K562 (cell line): ENCODE measurements at regions not wholly inside any gene's neighbourhood (a gene's known extent, or its start where the extent isn't known, plus 50 kb on each side); places are given as distances from the start of the nearest gene placed in this dataset.

Experiments used
- ATAC-seq: fragments of 200-7000 bp; cut with Tn5 transposase; 3 replicates; pipeline ENCODE4 v1.9.1; 2020; ENCODE audit warnings: moderate library complexity
- BruUV-seq: library from RNA; stranded (reverse); fragments of 400-500 nt; replicated peaks from 2 replicates; lab custom pipeline; 2021; lab: Mats Ljungman, UMichigan
- CTCF ChIA-PET: fragments of 300-600 bp; formaldehyde crosslinking; extraction: SDS; loops from one replicate; lab custom pipeline; 2021; ENCODE audit warnings: low intra/inter-chr PET ratio; lab: Yijun Ruan, JAX
- POLR2A ChIA-PET: fragments of 300-600, 350-650 bp; sonication (Branson Sonifier 250); formaldehyde crosslinking; extraction: SDS; loops from one replicate; lab custom pipeline; 2021; ENCODE audit warnings: antibody characterized with exemption, inconsistent platforms; lab: Yijun Ruan, JAX
- DNase-seq, 4 experiments: peaks; one replicate each; pipeline versions ENCODE4 v3.0.0 to v3.0.0-alpha.2; 2011 to 2018; ENCODE audit warnings: low spot score in 3 of 4, mixed read lengths in 3 of 4; ENCODE audit errors: extremely low read depth in 1 of 4
- FAIRE-seq: peaks from 2 replicates; lab custom pipeline; 2011; peaks lifted over from hg19 to GRCh38; lab: Jason Lieb, UNC
- H2AFZ ChIP-seq: 2 replicates; pipeline ENCODE4 v1.6.0; 2011; ENCODE audit warnings: low read depth, low read length, control low read depth, inconsistent platforms
- H3K27ac ChIP-seq: fragments of 200-600 bp; 3 replicates; pipeline ENCODE4 v1.8.0; 2011; ENCODE audit warnings: low read depth, mild to moderate bottlenecking, control low read depth, inconsistent platforms, low read length, moderate library complexity, mixed read lengths; ENCODE audit errors: extremely low read depth
- H3K27me3 ChIP-seq, 2 experiments: fragments of 300-600 bp in 1 of 2; 2 replicates in 1 of 2; 3 replicates in 1 of 2; pipeline versions ENCODE4 v1.6.0 to v1.8.0; 2011; ENCODE audit warnings: inconsistent platforms in 2 of 2, low read length in 2 of 2, mild to moderate bottlenecking in 1 of 2, mixed read lengths in 1 of 2, moderate library complexity in 1 of 2; ENCODE audit not compliant: control insufficient read depth in 2 of 2, insufficient read depth in 2 of 2
- H3K36me3 ChIP-seq: fragments of 300-600 bp; 3 replicates; pipeline ENCODE4 v1.8.0; 2011; ENCODE audit warnings: mild to moderate bottlenecking, low read length, inconsistent platforms; ENCODE audit not compliant: control insufficient read depth, insufficient read depth
- H3K4me1 ChIP-seq, 2 experiments: fragments of 200-600 bp in 1 of 2; replicated peaks in 1 of 2; 2 replicates in 1 of 2; 3 replicates in 1 of 2; pipeline versions ENCODE4 v1.5.1 to v1.8.0; 2011; ENCODE audit warnings: inconsistent platforms in 2 of 2, low read length in 2 of 2, mild to moderate bottlenecking in 1 of 2, mixed read lengths in 1 of 2, moderate library complexity in 1 of 2; ENCODE audit not compliant: control insufficient read depth in 2 of 2, insufficient read depth in 2 of 2
- H3K4me2 ChIP-seq: 2 replicates; pipeline ENCODE4 v1.6.1; 2011; ENCODE audit warnings: low read length, control low read depth, inconsistent platforms, mixed read lengths; ENCODE audit not compliant: insufficient read depth
- H3K4me3 ChIP-seq: fragments of 200-600 bp; sonication (generic), shearing (Covaris generic); 2 replicates; pipeline ENCODE4 v1.5.1; 2016; ENCODE audit warnings: control low read depth, inconsistent platforms
- H3K79me2 ChIP-seq: fragments of 200-600 bp; 3 replicates; pipeline ENCODE4 v1.8.0; 2011; ENCODE audit warnings: low read length, inconsistent platforms; ENCODE audit not compliant: control insufficient read depth, insufficient read depth
- H3K9ac ChIP-seq, 2 experiments: 2 replicates each; pipeline versions ENCODE4 v1.6.0 to v1.6.1; 2011; ENCODE audit warnings: low read depth in 2 of 2, low read length in 2 of 2, control low read depth in 1 of 2, inconsistent platforms in 1 of 2, mild to moderate bottlenecking in 1 of 2, mixed read lengths in 1 of 2; ENCODE audit not compliant: insufficient read depth in 1 of 2
- H3K9me1 ChIP-seq: one replicate; pipeline ENCODE4 v1.6.0; 2011; ENCODE audit warnings: inconsistent platforms, mild to moderate bottlenecking, low read length, moderate library complexity; ENCODE audit not compliant: control insufficient read depth, insufficient read depth
- H3K9me3 ChIP-seq: replicated peaks from 2 replicates; pipeline ENCODE4 v1.5.1; 2011; ENCODE audit warnings: low read depth, low read length, inconsistent platforms; ENCODE audit not compliant: control insufficient read depth, insufficient read depth
- H4K20me1 ChIP-seq: replicated peaks from 2 replicates; pipeline ENCODE4 v1.6.1; 2011; ENCODE audit warnings: low read length, inconsistent platforms, mixed read lengths; ENCODE audit not compliant: control insufficient read depth, insufficient read depth
- CBFB ChIP-seq: sonication (generic); formaldehyde crosslinking; IDR thresholded peaks from 2 replicates; pipeline ENCODE4 v1.4.0; 2020; ENCODE audit warnings: mild to moderate bottlenecking, missing genetic modification reagents
- CBX1 ChIP-seq: sonication (generic); IDR thresholded peaks from 2 replicates; pipeline ENCODE4 v1.6.1; 2016; ENCODE audit warnings: antibody characterized with exemption, low read depth, mild to moderate bottlenecking
- CCNT2 ChIP-seq: IDR thresholded peaks from 2 replicates; pipeline ENCODE4 v1.6.1; 2011; ENCODE audit warnings: borderline replicate concordance, low read depth, mild to moderate bottlenecking, moderate library complexity, mixed read lengths, low read length; ENCODE audit not compliant: insufficient read length; ENCODE audit errors: extremely low read depth
- CXXC5 ChIP-seq: fragments of 250-450 bp; sonication (Bioruptor Pico); IDR thresholded peaks from 2 replicates; pipeline ENCODE4 v1.8.0; 2022; ENCODE audit warnings: inconsistent platforms, mild to moderate bottlenecking, moderate library complexity
- L3MBTL2 ChIP-seq: fragments of 450-650 bp; IDR thresholded peaks from 2 replicates; pipeline ENCODE4 v1.6.1; 2016; ENCODE audit warnings: mild to moderate bottlenecking, moderate library complexity
- MAX ChIP-seq: sonication (generic); formaldehyde crosslinking; IDR thresholded peaks from 2 replicates; pipeline ENCODE4 v1.9.0; 2022; ENCODE audit warnings: mild to moderate bottlenecking, missing genetic modification reagents
- MBD2 ChIP-seq: sonication (generic); IDR thresholded peaks from 2 replicates; pipeline ENCODE4 v1.6.1; 2016; ENCODE audit warnings: low read depth, borderline replicate concordance
- MIER1 ChIP-seq: fragments of 450-650 bp; IDR thresholded peaks from 2 replicates; pipeline ENCODE4 v1.6.1; 2016; ENCODE audit warnings: antibody characterized with exemption, mild to moderate bottlenecking, low read depth
- MTF1 ChIP-seq: fragments of 250-450 bp; sonication (Bioruptor Pico); IDR thresholded peaks from 2 replicates; pipeline ENCODE4 v1.9.0; 2021; ENCODE audit warnings: moderate library complexity, mild to moderate bottlenecking, inconsistent platforms, borderline replicate concordance
- NCOR1 ChIP-seq: fragments of 450-650 bp; IDR thresholded peaks from 2 replicates; pipeline ENCODE4 v1.6.1; 2016; ENCODE audit warnings: mild to moderate bottlenecking, moderate library complexity
- NFRKB ChIP-seq: fragments of 450-650 bp; IDR thresholded peaks from 2 replicates; pipeline ENCODE4 v1.6.1; 2016; ENCODE audit warnings: low read depth
- NFYB ChIP-seq: IDR thresholded peaks from 2 replicates; pipeline ENCODE4 v1.6.1; 2011; ENCODE audit warnings: mild to moderate bottlenecking, moderate library complexity; ENCODE audit not compliant: insufficient read length; ENCODE audit errors: extremely low read depth
- POLR2AphosphoS5 ChIP-seq: IDR thresholded peaks from 2 replicates; pipeline ENCODE4 v1.6.1; 2011; ENCODE audit warnings: mild to moderate bottlenecking, low read depth, low read length, moderate library complexity; ENCODE audit not compliant: control insufficient read depth, insufficient read depth
- POLR2B ChIP-seq: fragments of 450-650 bp; IDR thresholded peaks from 2 replicates; pipeline ENCODE4 v1.6.1; 2018; ENCODE audit warnings: low read depth; ENCODE audit not compliant: partially characterized antibody
- RB1 ChIP-seq: fragments of 450-650 bp; IDR thresholded peaks from 2 replicates; pipeline ENCODE4 v1.6.1; 2017; ENCODE audit warnings: low read depth, mild to moderate bottlenecking
- SLC30A9 ChIP-seq: fragments of 250-450 bp; sonication (Bioruptor Pico); IDR thresholded peaks from 2 replicates; pipeline ENCODE4 v1.8.0; 2022; ENCODE audit warnings: mild to moderate bottlenecking, moderate library complexity
- SMAD1 ChIP-seq: fragments of 150-350 bp; IDR thresholded peaks from 2 replicates; pipeline ENCODE4 v1.6.1; 2014; ENCODE audit warnings: low read length, low read depth; ENCODE audit not compliant: partially characterized antibody
- STAT5A ChIP-seq: IDR thresholded peaks from 2 replicates; pipeline ENCODE4 v1.6.1; 2012; ENCODE audit warnings: low read length, inconsistent platforms, borderline replicate concordance
- TAF9B ChIP-seq: fragments of 450-650 bp; IDR thresholded peaks from 2 replicates; pipeline ENCODE4 v1.6.1; 2018; ENCODE audit warnings: mild to moderate bottlenecking; ENCODE audit not compliant: partially characterized antibody
- ZBTB49 ChIP-seq: sonication (generic); formaldehyde crosslinking; IDR thresholded peaks from 2 replicates; pipeline ENCODE4 v1.8.0; 2022; ENCODE audit warnings: missing genetic modification reagents, mild to moderate bottlenecking, borderline replicate concordance
- ZC3H4 ChIP-seq: sonication (generic); formaldehyde crosslinking; IDR thresholded peaks from 2 replicates; pipeline ENCODE4 v1.9.0; 2021; ENCODE audit warnings: missing genetic modification reagents, borderline replicate concordance
- ZNF140 ChIP-seq: fragments of 250-450 bp; sonication (Bioruptor Pico); IDR thresholded peaks from 2 replicates; pipeline ENCODE4 v1.8.0; 2021; ENCODE audit warnings: moderate library complexity, mild to moderate bottlenecking, inconsistent platforms
- ZNF699 ChIP-seq: fragments of 250-450 bp; sonication (Bioruptor Pico); IDR thresholded peaks from 2 replicates; pipeline ENCODE4 v1.8.0; 2021; ENCODE audit warnings: mild to moderate bottlenecking, moderate library complexity; ENCODE audit not compliant: insufficient replicate concordance
- ZNF77 ChIP-seq: fragments of 250-450 bp; sonication (Bioruptor Pico); IDR thresholded peaks from 2 replicates; pipeline ENCODE4 v1.5.0; 2020
- whole genome bisulfite sequencing: fragments of 100-300 bp; shearing (Covaris generic); methylation state at CpG from one replicate; pipeline ENCODE4 v1.1.6; 2016; ENCODE audit warnings: low coverage, mixed read lengths; ENCODE audit not compliant: insufficient coverage; ENCODE audit errors: missing lambda C conversion rate; 5-methylcytosine and 5-hydroxymethylcytosine counted together
- in situ Hi-C: fragments of 300-500 bp; cut with MboI; formaldehyde crosslinking; loops from 4 replicates; pipeline ENCODE4 v1.15.0; 2018; ENCODE audit warnings: inconsistent platforms, mixed read lengths
- intact Hi-C: fragments of 100-400 bp; cut with micrococcal nuclease; formaldehyde crosslinking; loops from 2 replicates; pipeline ENCODE4 v1.14.2; 2022

- intact Hi-C loops (no loop called here), in situ Hi-C loops (no loop called here)
- CTCF ChIA-PET, result no interaction called here
- Histone ChIP-seq H3K4me3 (no peak overlapping the region), H3K9ac (no peak overlapping the region; a peak in 1 of 4 replicates), H3K9me1 (no peaks in the 10 kb centered on the region), H3K27me3 (no peaks in the 10 kb centered on the region), H3K4me2 (peak overlapping the region; percentile 39; the same call in 1 of the 2 replicates), H3K9me3 (no peaks in the 10 kb centered on the region), H3K36me3 (no peaks in the 10 kb centered on the region), H2AFZ (peak overlapping the region; percentile 63), H3K79me2 (no peaks in the 10 kb centered on the region), H4K20me1 (no peaks in the 10 kb centered on the region), H3K27ac (0 out of 3 replicates have a peak overlapping the region, but pooled peaks have one; percentile 17), H3K4me1 (peaks cover 0 to 44% of the 10 kb centered on the region in 2 experiments; a peak in 4 of 5 replicates)
- BruUV-seq, result no TSS peak
- FAIRE-seq (peak; percentile 57), ATAC-seq (no peak; the same call in 2 of the 3 replicates), DNase-seq (peak; percentile 20 to 69 (median 35))
- 18% methylated on average over 7 of the region's 7 CpGs for WGBS
- POLR2A ChIA-PET, result interaction anchor here (1.2 to 1.6 kb wide), 2 partner anchors 10 to 15 kb away, joined by 3 to 8 read pairs; no protein-coding TSS in a partner anchor
- TF ChIP-seq POLR2AphosphoS5 (no peak), MIER1 (no peak), STAT5A (no peak), CCNT2 (no peak), POLR2B (no peak), TAF9B (no peak), NFYB (no peak), RB1 (no peak), SMAD1 (no peak), CXXC5 (CRISPR knock-in tag) (0 out of 2 replicates have a peak, but pooled peaks have one; percentile 11), ZNF77 (CRISPR knock-in tag) (no peak), ZC3H4 (CRISPR knock-in tag) (no peak), L3MBTL2 (peak; percentile 79), MBD2 (no peak), SLC30A9 (CRISPR knock-in tag) (no peak), CBFB (CRISPR knock-in tag) (no peak), NCOR1 (0 out of 2 replicates have a peak, but pooled peaks have one; percentile 8), CBX1 (no peak), NFRKB (no peak), ZNF140 (no peak), MAX (CRISPR knock-in tag) (no peak), ZNF699 (CRISPR knock-in tag) (no peak), MTF1 (no peak), ZBTB49 (CRISPR knock-in tag) (no peak)
These were observed 85.3 kb upstream of the RNU6-1 start for GRCh38 chr15:67925182-67925581.
